RWPE2 (cell line): ENCODE measurements at regions not wholly inside any gene's neighbourhood (a gene's known extent, or its start where the extent isn't known, plus 50 kb on each side); places are given as distances from the start of the nearest gene placed in this dataset.
A peak's percentile ranks its signal among the peaks of the same experiment; 100 is the strongest.

Source experiments
- ATAC-seq: fragments of 200-7000 bp; cut with Tn5 transposase; 3 replicates; pipeline ENCODE4 v1.9.1; 2021; ENCODE audit warnings: low read depth
- DNase-seq: peaks from one replicate; pipeline ENCODE4 v3.0.0-alpha.2; 2020; ENCODE audit warnings: low spot score
- H3K27ac ChIP-seq: fragments of 450-650 bp; 2 replicates; pipeline ENCODE4 v1.5.1; 2017; ENCODE audit warnings: mild to moderate bottlenecking; ENCODE audit not compliant: poor library complexity, severe bottlenecking
- H3K27me3 ChIP-seq: fragments of 250-450 bp; sonication (Bioruptor Pico); 2 replicates; pipeline ENCODE4 v1.5.1; 2021; ENCODE audit warnings: mild to moderate bottlenecking, moderate library complexity; ENCODE audit not compliant: insufficient read depth, poor library complexity, severe bottlenecking
- H3K36me3 ChIP-seq: fragments of 250-450 bp; sonication (Bioruptor Pico); 2 replicates; pipeline ENCODE4 v1.5.1; 2020; ENCODE audit warnings: low read depth, mild to moderate bottlenecking, moderate library complexity
- H3K4me1 ChIP-seq: fragments of 250-450 bp; sonication (Bioruptor Pico); 2 replicates; pipeline ENCODE4 v1.5.1; 2021; ENCODE audit warnings: mild to moderate bottlenecking, moderate library complexity; ENCODE audit not compliant: insufficient read depth, poor library complexity, severe bottlenecking
- H3K4me3 ChIP-seq: fragments of 250-450 bp; sonication (Bioruptor Pico); 2 replicates; pipeline ENCODE4 v1.5.1; 2021; ENCODE audit warnings: mild to moderate bottlenecking, moderate library complexity; ENCODE audit not compliant: severe bottlenecking
- H3K9me3 ChIP-seq: fragments of 250-450 bp; sonication (Bioruptor Pico); 2 replicates; pipeline ENCODE4 v1.5.1; 2021; ENCODE audit warnings: mild to moderate bottlenecking, moderate library complexity; ENCODE audit not compliant: severe bottlenecking
- TF ChIP-seq, protein P1 (sequence below): fragments of 450-650 bp; IDR thresholded peaks from one replicate; pipeline ENCODE4 v1.5.1; 2017; ENCODE audit warnings: mild to moderate bottlenecking, moderate library complexity; ENCODE audit not compliant: poor library complexity, severe bottlenecking

DNA sequence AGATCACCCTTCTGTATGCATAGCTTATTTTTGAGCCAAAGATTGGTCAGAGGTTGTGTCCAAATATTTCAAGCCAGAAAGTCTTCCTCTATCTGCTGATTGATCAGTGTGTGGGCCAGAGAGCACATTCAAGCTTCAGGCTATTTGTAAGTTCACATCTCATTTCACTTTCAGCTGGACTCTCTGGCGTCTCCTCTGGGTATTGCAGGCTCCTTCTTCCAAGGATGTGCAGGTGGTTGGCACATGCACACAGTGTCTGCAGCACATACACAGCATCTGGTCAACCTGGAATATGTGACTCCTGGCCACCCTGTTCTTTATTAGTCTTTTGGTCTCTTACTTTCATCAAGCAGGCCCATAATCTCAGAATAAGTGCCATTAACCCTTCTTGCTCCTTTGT is 516.1 kb downstream of the ANXA1 start:
- Histone ChIP-seq H3K9me3 (no peaks in the 10 kb centered on the region), H3K27me3 (no peaks in the 10 kb centered on the region), H3K27ac (no peak overlapping the region), H3K36me3 (no peaks in the 10 kb centered on the region), H3K4me1 (no peaks in the 10 kb centered on the region), H3K4me3 (no peak overlapping the region)
- ATAC-seq (no peak), DNase-seq (no peak)
- TF ChIP-seq, protein P1, sequence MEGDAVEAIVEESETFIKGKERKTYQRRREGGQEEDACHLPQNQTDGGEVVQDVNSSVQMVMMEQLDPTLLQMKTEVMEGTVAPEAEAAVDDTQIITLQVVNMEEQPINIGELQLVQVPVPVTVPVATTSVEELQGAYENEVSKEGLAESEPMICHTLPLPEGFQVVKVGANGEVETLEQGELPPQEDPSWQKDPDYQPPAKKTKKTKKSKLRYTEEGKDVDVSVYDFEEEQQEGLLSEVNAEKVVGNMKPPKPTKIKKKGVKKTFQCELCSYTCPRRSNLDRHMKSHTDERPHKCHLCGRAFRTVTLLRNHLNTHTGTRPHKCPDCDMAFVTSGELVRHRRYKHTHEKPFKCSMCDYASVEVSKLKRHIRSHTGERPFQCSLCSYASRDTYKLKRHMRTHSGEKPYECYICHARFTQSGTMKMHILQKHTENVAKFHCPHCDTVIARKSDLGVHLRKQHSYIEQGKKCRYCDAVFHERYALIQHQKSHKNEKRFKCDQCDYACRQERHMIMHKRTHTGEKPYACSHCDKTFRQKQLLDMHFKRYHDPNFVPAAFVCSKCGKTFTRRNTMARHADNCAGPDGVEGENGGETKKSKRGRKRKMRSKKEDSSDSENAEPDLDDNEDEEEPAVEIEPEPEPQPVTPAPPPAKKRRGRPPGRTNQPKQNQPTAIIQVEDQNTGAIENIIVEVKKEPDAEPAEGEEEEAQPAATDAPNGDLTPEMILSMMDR: no peak

DNA sequence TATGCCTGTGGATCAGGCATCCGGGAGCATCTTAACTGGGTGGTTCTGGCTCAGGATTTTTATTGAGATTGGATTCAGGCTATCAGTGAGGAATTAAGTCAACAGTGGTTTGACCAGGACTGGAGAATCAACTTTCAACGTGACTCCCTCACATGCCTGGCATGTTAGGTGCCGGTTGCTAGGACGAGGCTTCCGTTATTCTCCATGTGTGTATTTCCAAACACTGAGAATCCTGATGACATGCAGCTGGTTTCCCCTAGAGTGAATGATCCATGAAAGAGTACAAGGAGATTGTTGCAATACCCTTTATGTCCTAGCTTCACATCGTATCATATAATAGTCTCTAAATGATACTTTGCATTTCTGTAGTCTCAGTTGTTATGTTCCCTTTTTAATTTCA is 529.2 kb downstream of the ANXA1 start:
- DNase-seq (no peak), ATAC-seq (no peak)
- peaks cover 7% of the 10 kb centered on the region for H3K4me1 ChIP-seq
- no peaks in the 10 kb centered on the region for H3K9me3 ChIP-seq
- H3K27me3 ChIP-seq: no peaks in the 10 kb centered on the region
- H3K36me3 ChIP-seq: no peaks in the 10 kb centered on the region
- H3K4me3 ChIP-seq: no peak overlapping the region
- no peak overlapping the region for H3K27ac ChIP-seq
- TF ChIP-seq, protein P1: no peak

DNA sequence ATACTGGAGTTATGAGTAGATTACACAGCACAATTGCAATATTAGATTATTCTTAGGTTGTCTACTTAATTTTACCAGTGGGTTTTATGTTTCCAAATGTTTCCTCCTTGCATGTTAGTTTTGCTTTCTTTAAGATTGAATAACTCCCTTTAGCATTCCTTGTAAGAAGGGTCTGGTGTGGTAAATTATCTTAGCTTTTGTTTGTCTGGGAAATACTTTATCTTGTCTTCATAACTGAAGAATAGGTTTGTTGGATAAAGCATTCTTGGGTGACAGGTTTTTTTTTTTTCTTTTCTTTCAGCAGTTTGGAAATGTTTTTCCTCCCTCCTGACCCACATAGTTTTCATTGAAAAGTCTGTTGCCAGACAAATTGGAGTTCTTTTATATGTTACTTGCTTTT is 531.1 kb downstream of the ANXA1 start:
- TF ChIP-seq, protein P1: no peak
- H3K27me3 ChIP-seq: no peaks in the 10 kb centered on the region
- no peaks in the 10 kb centered on the region for H3K36me3 ChIP-seq
- H3K4me3 ChIP-seq: no peak overlapping the region
- no peak overlapping the region for H3K27ac ChIP-seq
- ATAC-seq (no peak), DNase-seq (no peak)
- peaks cover 7% of the 10 kb centered on the region for H3K4me1 ChIP-seq
- no peaks in the 10 kb centered on the region for H3K9me3 ChIP-seq

DNA sequence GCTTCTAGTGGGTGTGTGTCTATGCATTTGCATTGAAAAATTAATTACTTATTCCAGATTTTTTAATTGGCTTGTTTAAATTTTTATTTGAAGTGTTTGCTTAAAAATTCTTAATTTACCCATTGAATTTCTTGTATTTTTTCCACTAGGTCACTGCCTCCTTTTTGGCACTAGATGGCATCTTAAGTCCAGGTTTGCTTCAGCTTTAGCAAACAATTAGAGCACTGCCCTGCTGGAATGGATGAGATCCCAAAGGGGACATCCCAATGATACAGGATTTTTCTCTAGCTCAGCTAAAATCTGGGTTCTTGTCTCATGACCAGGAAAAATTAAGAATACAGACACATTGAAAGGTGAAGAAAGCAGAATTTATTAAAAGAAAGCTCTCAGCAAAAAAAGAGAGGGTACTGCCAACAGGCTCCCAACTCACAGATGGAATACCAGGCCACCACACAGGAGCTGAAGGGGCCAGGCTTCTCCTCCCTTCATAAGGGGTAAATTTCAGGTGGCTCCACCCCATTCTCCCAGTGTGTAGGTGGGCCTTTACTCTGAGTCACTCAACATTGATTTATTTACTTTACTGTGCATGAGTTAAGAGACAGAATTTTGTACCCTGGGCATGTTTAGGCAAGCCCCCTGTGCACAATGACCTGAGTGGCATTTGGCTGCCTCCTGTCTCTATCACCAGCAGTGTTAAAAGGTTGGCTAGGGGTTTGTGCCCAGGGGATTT is 532.4 kb downstream of the ANXA1 start:
- no peak overlapping the region for H3K4me3 ChIP-seq
- peaks cover 7% of the 10 kb centered on the region for H3K4me1 ChIP-seq
- H3K36me3 ChIP-seq: no peaks in the 10 kb centered on the region
- peak; percentile 54 for DNase-seq
- peak; percentile 81 for ATAC-seq
- no peaks in the 10 kb centered on the region for H3K9me3 ChIP-seq
- no peaks in the 10 kb centered on the region for H3K27me3 ChIP-seq
- TF ChIP-seq, protein P1: peak; percentile 81
- peak overlapping the region; percentile 73 for H3K27ac ChIP-seq

DNA sequence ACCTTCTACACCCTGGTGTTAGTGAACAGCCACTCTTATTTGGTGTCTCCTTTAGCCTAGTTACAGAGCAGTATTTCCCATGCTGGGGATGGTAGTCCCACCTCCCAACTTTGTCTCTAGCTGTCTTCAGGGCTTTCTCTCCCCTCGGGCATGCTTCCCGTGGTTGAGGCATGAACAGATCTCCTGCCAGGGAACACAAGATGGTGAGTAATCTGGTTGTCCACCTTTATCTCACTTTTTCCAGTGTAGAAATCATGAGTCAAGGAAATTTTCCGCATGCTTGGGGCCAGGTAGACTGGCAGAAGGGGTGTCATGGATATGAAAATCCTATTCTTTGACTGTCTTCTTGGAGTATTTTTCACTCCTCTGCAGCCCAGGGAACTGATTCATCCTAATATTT is 532.9 kb downstream of the ANXA1 start:
- Histone ChIP-seq H3K4me1 (peaks cover 7% of the 10 kb centered on the region), H3K27me3 (no peaks in the 10 kb centered on the region), H3K9me3 (no peaks in the 10 kb centered on the region), H3K36me3 (no peaks in the 10 kb centered on the region), H3K4me3 (no peak overlapping the region), H3K27ac (peak overlapping the region; percentile 73)
- ATAC-seq: peak; percentile 81
- TF ChIP-seq, protein P1: no peak
- DNase-seq: peak; percentile 78
